SU-DHL-6 (cell line): ENCODE measurements at regions not wholly inside any gene's neighbourhood (a gene's known extent, or its start where the extent isn't known, plus 50 kb on each side); places are given as distances from the start of the nearest gene placed in this dataset.

Source experiments
- H2AFZ ChIP-seq: fragments of 200-600 bp; sonication (generic); 2 replicates; pipeline ENCODE4 v1.6.1; 2014; ENCODE audit warnings: low read depth, mild to moderate bottlenecking, moderate library complexity, mixed read lengths, antibody characterized with exemption, low read length; ENCODE audit not compliant: severe bottlenecking
- H3F3A ChIP-seq: fragments of 200-600 bp; shearing (Covaris generic); 2 replicates; pipeline ENCODE4 v1.6.0; 2016; ENCODE audit warnings: antibody characterized with exemption, mild to moderate bottlenecking; ENCODE audit not compliant: insufficient read depth
- H3K27ac ChIP-seq: fragments of 200-600 bp; sonication (generic); 2 replicates; pipeline ENCODE4 v1.5.1; 2016; ENCODE audit warnings: low read depth, mild to moderate bottlenecking, low read length, moderate library complexity, mixed read lengths
- H3K27me3 ChIP-seq: fragments of 200-600 bp; sonication (generic), shearing (Covaris generic); 2 replicates; pipeline ENCODE4 v1.6.0; 2014; ENCODE audit warnings: mild to moderate bottlenecking, low read length
- H3K36me3 ChIP-seq: fragments of 200-600 bp; sonication (generic); 2 replicates; pipeline ENCODE4 v1.6.1; 2014; ENCODE audit warnings: mild to moderate bottlenecking, low read length, mixed read lengths
- H3K4me2 ChIP-seq: fragments of 300-600, 200-600 bp; shearing (Covaris generic), sonication (generic); 2 replicates; pipeline ENCODE4 v1.6.0; 2014; ENCODE audit warnings: low read length, low read depth, mild to moderate bottlenecking; ENCODE audit not compliant: poor library complexity, severe bottlenecking
- H3K4me3 ChIP-seq: fragments of 200-600 bp; sonication (generic); 2 replicates; pipeline ENCODE4 v1.5.1; 2014; ENCODE audit warnings: antibody characterized with exemption, low read length, mild to moderate bottlenecking, mixed read lengths; ENCODE audit not compliant: insufficient read depth, poor library complexity, severe bottlenecking
- H3K79me2 ChIP-seq: fragments of 200-600 bp; sonication (generic); 2 replicates; pipeline ENCODE4 v1.6.1; 2014; ENCODE audit warnings: mild to moderate bottlenecking, low read length, moderate library complexity; ENCODE audit not compliant: insufficient read depth
- H3K9ac ChIP-seq: fragments of 200-600 bp; sonication (generic); 2 replicates; pipeline ENCODE4 v1.7.0; 2014; ENCODE audit warnings: mild to moderate bottlenecking, low read length
- H3K9me2 ChIP-seq: fragments of 200-600 bp; sonication (generic); replicated peaks from 2 replicates; pipeline ENCODE4 v1.6.1; 2014; ENCODE audit warnings: low read length; ENCODE audit not compliant: insufficient read depth
- H3K9me3 ChIP-seq: fragments of 200-600 bp; sonication (generic); 2 replicates; pipeline ENCODE4 v1.6.1; 2014; ENCODE audit warnings: low read length, mixed read lengths; ENCODE audit not compliant: insufficient read depth
- H4K20me1 ChIP-seq: fragments of 200-600 bp; sonication (generic); 2 replicates; pipeline ENCODE4 v1.6.1; 2014; ENCODE audit warnings: low read depth, mild to moderate bottlenecking, antibody characterized with exemption, low read length, moderate library complexity, mixed read lengths
- CTCF ChIP-seq: fragments of 200-600 bp; sonication (generic); IDR thresholded peaks from one replicate; pipeline ENCODE4 v1.5.1; 2017; ENCODE audit warnings: antibody characterized with exemption, mild to moderate bottlenecking, low read length, moderate library complexity; ENCODE audit not compliant: insufficient read depth, poor library complexity, severe bottlenecking
- EZH2phosphoT487 ChIP-seq: fragments of 200-600 bp; sonication (generic), shearing (Covaris generic); conservative IDR thresholded peaks from 2 replicates; pipeline ENCODE4 v1.6.1; 2018; ENCODE audit warnings: mild to moderate bottlenecking, antibody characterized with exemption, low read length, moderate library complexity, mixed read lengths

- H3K27ac ChIP-seq = no peak overlapping the region
- H3K9ac ChIP-seq = no peak overlapping the region
- H3K4me2 ChIP-seq = no peak overlapping the region
- TF ChIP-seq EZH2phosphoT487 (no peak), CTCF (no peak)
- H3K79me2 ChIP-seq = no peaks in the 10 kb centered on the region
- no peaks in the 10 kb centered on the region for H3K36me3 ChIP-seq
- no peaks in the 10 kb centered on the region for H3K9me2 ChIP-seq
- no peak overlapping the region for H2AFZ ChIP-seq
- no peaks in the 10 kb centered on the region for H3K9me3 ChIP-seq
- H3K27me3 ChIP-seq = no peaks in the 10 kb centered on the region
- no peaks in the 10 kb centered on the region for H4K20me1 ChIP-seq
- no peak overlapping the region for H3K4me3 ChIP-seq
- no peaks in the 10 kb centered on the region for H3F3A ChIP-seq
These were observed 89.0 kb upstream of the SHISA3 start for GRCh38 chr4:42308247-42308646.

- no peak overlapping the region for H2AFZ ChIP-seq
- H4K20me1 ChIP-seq = no peaks in the 10 kb centered on the region
- no peak overlapping the region for H3K9ac ChIP-seq
- no peak overlapping the region for H3K4me3 ChIP-seq
- H3K9me2 ChIP-seq = no peaks in the 10 kb centered on the region
- H3K36me3 ChIP-seq = no peaks in the 10 kb centered on the region
- H3K79me2 ChIP-seq = no peaks in the 10 kb centered on the region
- no peaks in the 10 kb centered on the region for H3K27me3 ChIP-seq
- no peaks in the 10 kb centered on the region for H3F3A ChIP-seq
- no peak overlapping the region for H3K4me2 ChIP-seq
- H3K9me3 ChIP-seq = no peaks in the 10 kb centered on the region
- H3K27ac ChIP-seq = no peak overlapping the region
- TF ChIP-seq EZH2phosphoT487 (no peak), CTCF (no peak)
These were observed 87.7 kb upstream of the SHISA3 start for GRCh38 chr4:42309361-42310260.

GRCh38 chr4:42310358-42310757 lies 86.9 kb upstream of the SHISA3 start:
- Histone ChIP-seq H3K27me3 (no peaks in the 10 kb centered on the region), H3F3A (no peaks in the 10 kb centered on the region), H3K36me3 (no peaks in the 10 kb centered on the region), H3K9ac (no peak overlapping the region), H2AFZ (no peak overlapping the region), H3K9me3 (no peaks in the 10 kb centered on the region), H3K79me2 (no peaks in the 10 kb centered on the region), H3K9me2 (no peaks in the 10 kb centered on the region), H3K27ac (no peak overlapping the region), H4K20me1 (no peaks in the 10 kb centered on the region), H3K4me2 (no peak overlapping the region), H3K4me3 (no peak overlapping the region)
- TF ChIP-seq CTCF = no peak
- TF ChIP-seq EZH2phosphoT487 = no peak
